ENCODE measurements at regions not wholly inside any gene's neighbourhood (a gene's known extent, or its start where the extent isn't known, plus 50 kb on each side); places are given as distances from the start of the nearest gene placed in this dataset.
A peak's percentile ranks its signal among the peaks of the same experiment; 100 is the strongest.

GRCh38 chr9:1369297-1369696 lies 319.1 kb downstream of the DMRT2 start:
- TF ChIP-seq EGR1 (IDR thresholded peaks at IDR 0.05): no peak
- TF ChIP-seq ZBTB7A (IDR thresholded peaks at IDR 0.05; ENCODE audit: low read depth): no peak
- no peak for TF ChIP-seq EP300 (IDR thresholded peaks at IDR 0.05; ENCODE audit: borderline replicate concordance)
- TF ChIP-seq FOXM1 (IDR thresholded peaks at IDR 0.05; ENCODE audit: borderline replicate concordance, low read depth): no peak
- TF ChIP-seq RAD21 (IDR thresholded peaks at IDR 0.05; ENCODE audit: low read depth): no peak
- no peak for TF ChIP-seq TEAD4 (IDR thresholded peaks at IDR 0.05)
- no peak for TF ChIP-seq CEBPB (IDR thresholded peaks at IDR 0.05)

- TF ChIP-seq FOXM1 (IDR thresholded peaks at IDR 0.05; ENCODE audit: borderline replicate concordance, low read depth) (no peak), ZBTB7A (IDR thresholded peaks at IDR 0.05; ENCODE audit: low read depth) (no peak)
Observed at GRCh38 chr9:1373445-1373844, 323.3 kb downstream of the DMRT2 start.

GRCh38 chr9:1383899-1384455 lies 333.8 kb downstream of the DMRT2 start:
- TF ChIP-seq EGR1 (IDR thresholded peaks at IDR 0.05): no peak
- no peak for TF ChIP-seq ZBTB7A (IDR thresholded peaks at IDR 0.05; ENCODE audit: low read depth)
- no peak for TF ChIP-seq YY1 (IDR thresholded peaks at IDR 0.05; ENCODE audit: low read depth)
- TF ChIP-seq REST (IDR thresholded peaks at IDR 0.05; ENCODE audit: low read depth): no peak
- TF ChIP-seq CEBPB (IDR thresholded peaks at IDR 0.05): no peak
- TF ChIP-seq USF1 (IDR thresholded peaks at IDR 0.05): no peak
- no peak for TF ChIP-seq TCF12 (IDR thresholded peaks at IDR 0.05; ENCODE audit: low read depth)
- no peak for TF ChIP-seq TEAD4 (IDR thresholded peaks at IDR 0.05)
- no peak for TF ChIP-seq EP300 (IDR thresholded peaks at IDR 0.05; ENCODE audit: borderline replicate concordance)
- TF ChIP-seq MAX (IDR thresholded peaks at IDR 0.05): no peak
- no peak for TF ChIP-seq CREB1 (IDR thresholded peaks at IDR 0.05; ENCODE audit: low read depth)
- TF ChIP-seq FOXM1 (IDR thresholded peaks at IDR 0.05; ENCODE audit: borderline replicate concordance, low read depth): no peak
- no peak for TF ChIP-seq TAF1 (IDR thresholded peaks at IDR 0.05; ENCODE audit: low read depth)
- no peak for TF ChIP-seq RAD21 (IDR thresholded peaks at IDR 0.05; ENCODE audit: low read depth)
- TF ChIP-seq NFIC (IDR thresholded peaks at IDR 0.05): no peak

GRCh38 chr9:1384816-1385215 lies 334.7 kb downstream of the DMRT2 start:
- TF ChIP-seq TEAD4 (IDR thresholded peaks at IDR 0.05) (no peak), FOXM1 (IDR thresholded peaks at IDR 0.05; ENCODE audit: borderline replicate concordance, low read depth) (no peak), YY1 (IDR thresholded peaks at IDR 0.05; ENCODE audit: low read depth) (no peak), TCF12 (IDR thresholded peaks at IDR 0.05; ENCODE audit: low read depth) (no peak), EP300 (IDR thresholded peaks at IDR 0.05; ENCODE audit: borderline replicate concordance) (no peak), TAF1 (IDR thresholded peaks at IDR 0.05; ENCODE audit: low read depth) (no peak), RAD21 (IDR thresholded peaks at IDR 0.05; ENCODE audit: low read depth) (no peak), MAX (IDR thresholded peaks at IDR 0.05) (no peak), NFIC (IDR thresholded peaks at IDR 0.05) (no peak), CREB1 (IDR thresholded peaks at IDR 0.05; ENCODE audit: low read depth) (no peak), CEBPB (IDR thresholded peaks at IDR 0.05) (no peak), ZBTB7A (IDR thresholded peaks at IDR 0.05; ENCODE audit: low read depth) (no peak), USF1 (IDR thresholded peaks at IDR 0.05) (no peak), EGR1 (IDR thresholded peaks at IDR 0.05) (no peak), REST (IDR thresholded peaks at IDR 0.05; ENCODE audit: low read depth) (no peak)

GRCh38 chr9:1386420-1386819 lies 336.3 kb downstream of the DMRT2 start:
- TF ChIP-seq USF1 (IDR thresholded peaks at IDR 0.05): peak; percentile 48
- TF ChIP-seq CEBPB (IDR thresholded peaks at IDR 0.05): no peak

- TF ChIP-seq RAD21 (IDR thresholded peaks at IDR 0.05; ENCODE audit: low read depth): no peak
- no peak for TF ChIP-seq MAX (IDR thresholded peaks at IDR 0.05)
Observed at GRCh38 chr9:1388216-1388615, 338.1 kb downstream of the DMRT2 start.
